NCI-H510A (cell line): ENCODE measurements at regions not wholly inside any gene's neighbourhood (a gene's known extent, or its start where the extent isn't known, plus 50 kb on each side); places are given as distances from the start of the nearest gene placed in this dataset.

ENCODE experiments used
- DNase-seq: peaks from one replicate; lab custom pipeline; 2025; lab: John Stamatoyannopoulos, UW

DNA sequence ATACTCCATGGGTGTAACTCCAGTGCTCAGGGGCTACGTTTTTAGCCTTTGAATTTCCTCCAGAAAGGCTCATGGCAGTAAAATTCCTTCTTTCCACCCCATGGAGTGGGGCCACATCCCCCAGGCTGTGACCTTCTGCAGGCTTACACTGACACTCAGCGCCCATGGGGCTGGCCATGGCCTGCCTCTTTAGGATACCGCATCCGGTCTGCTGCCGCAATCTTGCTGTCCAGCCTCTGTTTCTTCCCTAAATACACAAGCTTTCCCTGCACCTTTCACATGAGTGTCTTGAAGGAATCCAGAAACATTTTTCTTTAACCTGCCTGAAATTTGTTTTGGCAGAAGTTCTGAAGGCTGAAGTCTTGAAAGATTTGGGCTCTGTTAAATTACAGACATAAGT, 170.5 kb downstream of the NTMT2 start:
- no peak for DNase-seq

DNA sequence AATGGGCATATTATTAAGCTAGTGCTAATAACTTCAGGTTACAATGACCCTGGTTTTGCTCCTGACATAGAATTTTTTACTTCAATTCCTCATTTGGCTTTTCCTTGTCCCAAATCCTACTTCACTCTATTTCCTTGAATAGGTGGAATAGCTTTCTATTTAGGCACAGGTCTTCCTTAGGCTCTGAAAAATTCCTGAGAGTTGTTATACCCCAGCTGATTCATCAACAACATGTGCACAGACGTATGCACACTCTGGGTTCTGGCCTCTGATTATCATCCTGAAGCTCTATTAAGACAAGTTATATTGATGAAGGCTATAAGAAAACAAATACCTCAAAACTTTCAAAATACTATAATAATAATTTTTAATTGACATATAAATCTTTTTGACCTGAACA, 172.4 kb downstream of the NTMT2 start:
- DNase-seq: no peak

DNA sequence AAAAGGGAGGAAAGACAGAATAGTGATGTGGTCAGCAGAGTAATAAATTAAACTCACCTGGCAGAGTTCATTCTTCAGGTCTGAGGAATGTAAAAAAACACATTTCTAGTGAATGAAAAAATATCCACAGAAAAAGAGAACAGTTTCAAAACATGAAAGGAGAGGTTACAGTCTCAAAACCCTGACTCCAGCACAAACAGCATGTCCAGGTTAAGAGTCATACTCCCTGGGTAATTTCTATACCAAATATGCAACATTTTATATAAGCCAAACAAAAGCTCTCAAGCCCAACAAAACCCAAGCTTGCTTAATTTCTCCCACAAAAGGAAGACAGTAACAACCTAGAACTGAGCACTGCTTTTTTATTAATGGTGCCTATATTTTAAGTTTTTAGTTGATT, 173.0 kb downstream of the NTMT2 start:
- no peak for DNase-seq

DNA sequence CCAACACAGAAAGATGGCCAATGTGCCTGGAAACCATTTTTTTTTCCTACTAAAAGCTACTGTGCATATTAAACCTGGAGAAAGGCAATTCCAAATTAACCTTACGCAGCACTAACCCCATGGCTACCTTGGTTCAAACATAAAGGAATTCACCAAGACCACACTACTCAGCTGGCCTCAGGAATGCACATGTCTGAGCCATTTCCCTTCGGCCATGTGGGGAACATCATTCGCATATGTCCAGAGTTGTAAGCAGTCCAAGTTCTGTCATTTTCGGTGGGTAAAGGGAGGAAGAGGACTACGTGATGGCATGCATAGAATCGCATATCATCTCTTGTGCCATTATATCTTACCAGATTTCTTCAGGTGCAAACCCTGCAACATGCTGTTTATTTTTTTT, 175.4 kb downstream of the NTMT2 start:
- no peak for DNase-seq

DNA sequence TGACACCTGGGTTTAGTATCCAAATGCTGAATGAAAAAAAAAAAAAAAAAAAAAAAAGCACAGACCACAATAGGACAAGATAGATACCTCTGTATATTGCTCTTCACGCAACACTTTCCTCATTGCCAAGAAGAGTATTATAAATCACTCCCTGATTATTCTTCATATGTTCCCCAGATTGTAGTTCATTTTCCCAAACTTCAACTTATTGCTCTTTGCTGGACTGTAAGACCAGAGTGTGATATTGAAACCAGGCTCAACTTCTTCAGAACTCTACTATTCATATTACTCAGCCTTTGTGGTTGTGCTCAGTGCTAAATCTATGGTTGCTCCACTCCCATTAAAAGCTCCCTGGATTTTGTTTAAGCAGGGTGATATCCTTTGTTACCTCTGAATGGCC, 180.4 kb downstream of the NTMT2 start:
- DNase-seq: no peak

DNA sequence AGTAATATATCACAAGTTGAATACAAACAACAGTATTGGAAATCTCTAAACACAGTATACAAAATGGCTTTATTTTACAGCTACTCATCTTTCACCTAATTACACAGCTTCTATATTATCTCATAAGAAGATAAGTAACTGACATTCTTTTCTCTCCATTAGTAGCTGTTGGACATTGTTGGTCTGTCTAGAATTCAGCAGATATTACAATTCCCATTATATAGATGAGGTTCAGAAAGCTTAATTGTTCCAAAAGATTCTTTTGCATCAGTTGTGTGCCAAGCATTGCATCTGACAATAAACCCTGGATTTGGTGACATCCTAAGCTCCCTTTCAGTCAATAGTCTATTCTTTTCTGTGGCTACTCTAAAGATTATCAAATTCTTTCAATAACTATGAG, 187.0 kb downstream of the NTMT2 start:
- no peak for DNase-seq

DNA sequence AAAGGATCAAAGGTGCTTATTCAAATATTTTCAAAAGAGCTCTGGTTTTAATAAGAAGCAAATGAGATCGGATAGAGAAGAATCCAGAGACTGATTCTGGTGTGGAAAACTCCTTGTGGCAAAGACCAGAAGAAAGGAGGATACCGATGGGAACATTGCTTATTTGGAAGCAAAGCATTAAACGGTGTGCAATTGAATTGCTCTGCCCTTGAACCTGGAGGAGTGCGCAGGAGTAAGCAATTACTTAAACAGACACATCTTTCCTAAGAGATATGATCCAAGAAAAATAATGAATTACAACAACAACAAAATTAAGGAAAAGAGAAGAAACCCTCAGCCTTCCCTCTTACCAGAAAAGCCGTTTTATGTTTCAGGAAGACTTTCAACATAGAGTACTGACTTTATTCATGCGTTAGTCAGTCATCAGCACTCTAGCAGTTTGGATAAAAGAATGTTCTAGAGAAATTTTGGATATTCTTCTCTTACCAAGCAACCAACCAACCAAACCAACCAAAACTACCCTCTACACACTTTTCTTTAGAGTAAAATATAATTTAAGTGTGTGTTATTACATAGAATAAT, 191.7 kb downstream of the NTMT2 start:
- DNase-seq: no peak

DNA sequence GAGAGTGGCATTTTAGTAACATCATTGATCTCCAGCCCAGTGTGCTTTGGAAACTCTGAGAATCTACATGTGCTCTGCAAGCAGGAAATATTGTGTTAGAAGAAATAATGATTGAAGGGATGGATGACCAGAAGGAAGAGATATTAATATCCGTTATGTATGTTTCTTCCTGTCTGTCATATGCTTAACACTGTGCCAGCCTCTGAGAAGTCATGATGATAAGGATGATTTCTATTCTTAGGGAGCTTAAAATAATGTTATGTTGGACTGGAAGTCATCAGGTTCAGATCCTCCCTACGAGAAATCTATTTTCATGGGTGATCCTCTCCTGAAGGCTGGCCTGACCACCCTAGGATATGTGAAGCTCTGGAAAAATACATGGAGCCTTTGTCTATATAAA, 192.4 kb upstream of the GORAB start:
- no peak for DNase-seq

DNA sequence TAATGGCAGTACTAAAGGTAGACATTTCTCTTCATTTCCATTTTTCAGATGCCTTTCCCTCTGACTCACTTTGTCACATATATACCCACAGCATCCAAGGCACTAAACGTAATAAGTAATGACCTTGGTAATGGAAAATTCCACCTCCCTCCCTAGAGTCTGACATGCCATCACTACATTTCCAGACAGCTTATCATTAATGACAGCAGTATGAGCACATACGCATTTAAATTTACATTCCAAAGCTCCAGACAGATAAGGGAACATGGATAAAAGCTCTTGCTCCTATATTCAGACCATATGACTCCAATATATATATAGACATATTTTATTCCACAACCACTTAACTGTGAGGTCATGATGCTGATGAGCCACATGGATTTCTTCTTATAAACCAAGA, 191.7 kb upstream of the GORAB start:
- DNase-seq: no peak

DNA sequence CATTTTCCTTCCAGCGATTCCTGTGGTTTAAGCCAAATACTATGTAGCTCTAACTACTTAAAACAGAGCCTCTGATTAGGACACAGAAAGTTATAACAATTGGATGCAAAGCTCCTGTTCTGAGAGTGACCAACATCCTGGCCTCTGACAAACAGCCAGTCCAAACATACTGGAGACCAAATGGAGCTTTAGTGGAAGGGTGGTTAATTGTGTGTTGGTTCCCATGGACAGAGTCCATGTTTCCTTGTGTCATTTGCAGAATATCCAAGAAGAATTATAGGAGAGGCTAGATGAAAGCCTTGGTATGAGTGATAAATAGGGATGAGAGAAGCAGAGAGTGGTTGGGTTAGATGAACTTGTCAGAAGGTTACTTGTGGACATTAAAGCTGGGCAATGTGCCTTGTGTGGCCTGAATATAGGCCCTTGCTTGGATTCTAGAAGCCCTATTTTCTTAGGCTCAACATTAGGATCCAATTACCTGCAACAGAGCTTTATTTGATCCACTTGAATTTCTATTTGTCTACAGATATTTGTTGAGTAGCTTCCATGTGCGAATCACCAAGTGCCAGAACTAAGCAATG, 180.5 kb upstream of the GORAB start:
- no peak for DNase-seq

DNA sequence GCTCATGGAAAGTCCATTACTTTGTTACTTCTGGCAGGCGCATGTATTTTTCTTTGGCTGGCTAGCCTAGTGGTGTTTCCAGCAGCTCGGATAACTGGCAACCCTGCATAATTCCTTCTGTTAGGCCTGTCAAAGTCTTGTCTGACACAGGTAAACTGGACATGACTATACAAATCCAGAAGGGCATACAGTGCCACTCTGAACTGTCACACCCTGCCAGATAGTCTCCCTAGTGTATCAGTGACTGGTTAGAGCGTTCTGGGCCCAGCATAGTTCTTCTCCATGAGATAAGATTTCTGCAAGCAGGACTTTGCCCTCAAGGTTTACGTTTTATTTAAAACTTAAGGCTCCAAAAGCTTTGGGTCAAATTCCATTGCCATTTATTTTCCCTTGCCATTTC, 177.7 kb upstream of the GORAB start:
- DNase-seq: no peak

DNA sequence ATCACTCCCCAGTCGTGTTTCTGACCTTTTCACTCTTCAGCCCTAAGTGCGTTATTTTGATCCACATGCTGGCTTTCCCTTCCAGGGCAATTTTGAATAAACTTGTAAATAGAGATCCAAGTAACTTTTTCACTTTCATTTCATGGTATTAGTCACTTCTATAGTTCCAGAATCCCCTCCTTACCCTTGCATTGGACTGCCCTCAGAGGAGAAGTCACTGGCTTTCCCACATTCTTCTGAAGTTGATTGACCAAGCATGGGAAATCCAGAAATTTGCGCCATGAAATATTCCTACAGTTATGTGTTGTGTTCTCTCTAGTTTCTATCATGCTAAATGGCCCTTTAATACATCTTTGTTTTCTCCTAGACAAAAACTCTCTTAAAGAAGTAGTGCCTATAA, 177.3 kb upstream of the GORAB start:
- DNase-seq: no peak

DNA sequence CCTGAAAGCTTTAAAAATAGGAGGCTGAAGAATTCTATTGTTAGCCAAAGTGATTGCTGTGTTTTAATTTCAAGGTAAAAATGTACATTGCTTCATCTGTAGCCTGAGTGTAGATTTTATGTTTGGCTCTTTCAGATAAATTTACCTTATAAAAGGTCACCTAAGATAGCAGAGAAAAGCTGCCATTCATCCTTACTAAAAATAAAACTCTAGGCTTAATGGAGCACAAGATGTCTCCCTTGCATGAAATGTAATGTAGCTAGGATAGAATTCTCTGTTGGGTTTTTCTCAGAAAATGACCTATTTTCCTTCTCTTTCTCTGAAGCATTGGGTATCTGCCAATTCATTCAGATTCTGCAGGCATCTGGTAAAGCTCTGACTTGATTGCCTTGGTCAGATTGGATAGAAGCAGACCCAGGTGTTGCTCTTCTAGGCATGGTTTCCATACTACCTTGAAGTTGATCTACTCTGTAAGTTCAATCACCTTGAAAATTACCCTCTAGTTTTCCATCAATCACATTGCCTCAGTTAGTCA, 176.6 kb upstream of the GORAB start:
- no peak for DNase-seq

DNA sequence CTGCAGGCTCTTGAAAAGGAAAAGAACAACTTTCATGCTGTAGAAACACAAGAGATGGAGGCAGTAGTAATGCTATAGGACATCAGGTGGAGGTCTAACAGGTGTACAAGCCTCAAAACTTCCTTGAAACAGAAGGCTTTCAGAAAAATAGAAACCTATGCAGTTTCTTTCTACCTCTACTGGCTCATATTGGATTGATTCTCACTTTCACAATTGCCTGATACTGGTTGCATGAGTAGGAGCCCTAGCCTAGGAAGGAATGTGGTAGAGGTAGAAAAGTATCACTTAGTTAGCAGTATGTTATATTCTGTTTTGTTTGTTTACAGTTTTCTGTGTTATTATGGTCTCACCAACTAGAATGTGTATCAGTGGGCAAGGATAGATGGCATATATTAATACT, 175.4 kb upstream of the GORAB start:
- no peak for DNase-seq

DNA sequence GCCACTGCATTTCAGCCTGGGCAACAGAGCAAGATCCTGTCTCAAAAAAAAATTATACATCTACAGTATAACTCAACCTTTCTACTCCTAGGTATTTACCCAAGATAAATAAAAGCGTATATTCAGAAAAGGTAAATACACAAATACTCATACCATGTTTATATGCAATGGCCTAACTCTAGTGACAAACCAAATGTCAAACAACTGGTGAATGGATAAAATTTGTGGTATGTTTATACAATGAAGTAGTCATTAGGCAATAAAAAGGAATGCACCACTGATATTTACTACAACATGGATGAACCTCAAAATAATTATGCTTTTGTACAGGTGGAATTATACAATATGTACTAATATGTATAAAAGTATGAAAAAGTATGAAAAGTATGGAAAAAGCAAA, 174.2 kb upstream of the GORAB start:
- no peak for DNase-seq

DNA sequence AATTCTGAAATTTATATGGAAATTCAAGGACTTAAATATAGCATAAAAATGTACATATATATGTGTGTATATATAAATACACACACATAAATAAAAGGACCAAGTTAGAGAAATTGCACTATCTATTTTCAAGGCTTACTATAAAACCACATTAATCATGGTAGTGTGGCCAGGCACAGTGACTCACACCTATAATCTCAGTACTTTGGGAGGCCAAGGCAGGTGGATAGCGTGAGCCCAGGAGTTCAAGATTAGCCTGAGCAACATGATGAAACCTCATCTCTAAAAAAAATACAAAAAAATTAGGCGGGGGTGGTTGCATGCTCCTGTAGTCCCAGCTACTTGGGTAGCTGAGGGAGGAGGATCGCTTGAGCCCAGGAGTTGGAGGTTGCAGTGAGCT, 171.4 kb upstream of the GORAB start:
- no peak for DNase-seq

DNA sequence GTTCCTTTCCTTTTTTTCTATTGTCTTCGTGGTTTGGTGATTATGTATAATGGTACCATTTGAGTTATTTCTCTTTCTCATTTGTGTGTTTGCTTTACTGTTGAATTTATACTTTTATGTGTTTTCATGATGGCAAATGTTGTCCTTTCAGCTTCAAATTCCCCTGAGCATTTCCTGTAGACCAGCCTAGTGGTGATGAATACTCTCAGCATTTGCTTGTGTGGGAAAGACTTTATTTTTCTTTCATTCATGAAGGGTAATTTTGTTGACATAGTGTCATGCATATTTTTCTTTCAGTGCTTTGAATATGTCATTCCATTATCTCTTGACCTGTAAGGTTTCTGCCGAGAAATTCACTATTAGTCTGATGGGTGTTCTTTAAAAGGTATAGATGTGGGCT, 166.6 kb upstream of the GORAB start:
- DNase-seq: no peak

DNA sequence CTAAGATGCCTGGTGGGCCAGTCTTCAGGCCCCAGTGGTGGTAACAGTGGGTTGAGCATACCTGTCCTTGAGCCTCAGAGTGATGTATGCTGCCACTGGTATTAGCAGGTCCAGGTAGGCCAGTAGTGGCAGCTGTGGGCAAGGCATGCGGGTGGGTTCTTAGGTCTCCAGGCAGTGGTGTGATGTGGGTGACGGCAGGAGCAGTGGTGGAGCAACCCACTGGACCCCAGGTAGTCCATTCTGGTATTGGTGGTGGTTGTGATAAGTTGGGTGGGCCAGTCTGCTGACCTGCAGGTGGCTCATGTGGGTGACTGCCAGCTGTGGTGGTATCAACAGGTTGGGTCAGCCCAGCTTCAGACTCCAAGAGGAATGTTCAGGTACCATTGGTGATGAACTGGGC, 165.0 kb upstream of the GORAB start:
- DNase-seq: no peak

DNA sequence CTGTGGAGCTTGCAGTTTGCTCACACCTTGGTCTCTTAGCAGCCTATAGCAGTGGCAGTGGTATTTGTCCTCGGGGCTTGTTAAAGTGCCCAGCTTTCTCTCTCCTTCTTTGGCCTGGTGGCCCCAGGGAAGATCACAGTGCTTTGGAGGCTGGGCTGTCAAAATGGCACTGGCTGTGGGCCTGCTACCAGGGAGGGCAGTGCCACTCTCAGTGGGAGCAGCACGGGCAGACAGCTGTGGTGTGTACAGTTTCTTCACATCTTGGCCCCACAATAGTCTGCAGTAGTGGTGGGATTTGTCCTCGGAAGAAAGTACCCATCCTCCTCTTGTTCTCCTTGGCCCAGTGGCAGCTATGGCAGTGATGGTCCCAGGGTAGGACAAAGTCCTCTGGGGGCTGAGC, 164.4 kb upstream of the GORAB start:
- DNase-seq: no peak

DNA sequence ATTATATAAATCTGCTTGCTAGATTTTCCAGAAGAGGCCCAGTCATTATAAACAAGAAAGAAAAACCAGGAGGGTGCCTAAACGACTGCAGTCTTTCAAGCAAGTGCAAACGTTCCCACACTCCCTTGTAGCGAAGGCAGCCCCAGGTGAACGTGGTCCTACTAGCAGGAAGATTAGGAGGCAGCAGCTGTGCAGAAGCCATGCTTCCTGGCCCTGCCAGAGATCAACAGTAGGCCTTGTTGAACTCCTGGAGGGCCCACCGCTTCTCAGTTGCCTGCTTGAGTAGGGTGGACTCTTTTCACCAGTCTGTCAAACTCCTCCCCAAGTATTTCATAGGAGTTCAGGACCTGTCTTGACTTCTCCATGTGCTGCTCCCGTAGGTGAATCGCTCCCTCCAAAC, 163.0 kb upstream of the GORAB start:
- no peak for DNase-seq

DNA sequence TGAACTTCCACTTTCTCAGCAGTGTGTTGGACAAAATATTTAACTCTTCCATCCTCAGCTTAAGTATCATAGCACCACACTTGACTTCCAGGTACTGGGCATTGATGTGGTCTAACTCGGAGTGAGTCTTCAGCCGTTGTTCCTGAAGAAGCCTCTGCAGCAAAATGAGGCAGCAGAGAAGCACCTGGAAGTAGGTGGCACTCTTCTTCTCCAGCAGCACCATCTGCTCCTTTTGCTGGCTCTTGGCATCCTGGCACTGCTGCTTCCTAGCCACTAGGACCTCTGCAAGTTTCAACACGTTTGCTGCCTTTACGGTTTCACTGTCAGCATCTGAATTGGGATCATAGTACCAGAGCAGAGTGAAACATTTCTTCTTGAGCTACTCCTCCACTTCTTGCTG, 162.5 kb upstream of the GORAB start:
- DNase-seq: no peak

DNA sequence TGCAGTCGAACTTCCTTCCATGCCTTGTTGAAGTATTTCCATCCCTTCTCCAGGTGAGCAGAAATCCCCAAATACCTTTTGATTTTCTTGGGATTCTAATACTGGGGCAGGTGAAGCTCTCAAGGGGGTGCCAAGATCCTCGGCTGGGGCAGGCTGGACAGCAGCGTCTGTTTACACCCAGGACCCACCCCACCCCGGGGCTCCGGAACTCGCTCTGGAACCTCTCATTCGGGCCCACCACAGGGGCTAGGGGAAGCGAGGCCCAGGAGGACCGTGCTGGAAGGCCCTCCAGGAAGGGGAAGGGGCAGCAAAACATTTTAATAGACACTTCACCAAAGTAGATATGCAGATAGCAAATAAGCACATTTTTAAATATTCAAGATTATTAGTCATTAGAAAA, 161.9 kb upstream of the GORAB start:
- DNase-seq: no peak

DNA sequence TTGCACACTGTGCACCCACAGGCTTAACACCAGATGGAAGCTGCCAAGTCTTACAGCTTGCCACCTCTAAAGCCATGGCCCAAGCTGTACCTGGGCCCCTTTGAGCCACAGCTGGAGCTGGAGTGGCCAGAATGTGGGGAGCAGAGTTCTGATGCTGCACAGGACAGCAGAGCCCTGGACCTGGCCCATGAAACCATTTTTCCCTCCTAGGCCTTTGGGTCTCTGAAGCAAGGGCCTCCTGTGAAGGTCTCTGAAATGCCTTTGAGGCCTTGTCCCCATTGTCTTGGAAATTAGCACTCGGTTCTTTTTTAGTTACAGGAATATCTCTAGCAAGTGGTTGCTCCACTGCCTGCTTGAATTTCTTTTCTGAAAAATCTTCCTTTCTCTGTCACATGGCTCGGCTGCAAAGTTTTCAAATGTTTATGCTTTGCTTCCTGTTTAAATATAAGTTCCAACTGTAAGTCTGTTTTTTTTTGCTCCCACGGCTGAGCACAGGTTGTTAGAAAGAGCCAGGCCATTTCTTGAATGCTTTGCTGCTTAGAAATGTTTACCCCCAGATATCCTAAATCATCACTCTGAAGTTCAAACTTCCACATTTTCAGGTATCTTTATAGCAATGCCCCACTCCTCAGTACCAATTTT, 156.8 kb upstream of the GORAB start:
- DNase-seq: no peak

DNA sequence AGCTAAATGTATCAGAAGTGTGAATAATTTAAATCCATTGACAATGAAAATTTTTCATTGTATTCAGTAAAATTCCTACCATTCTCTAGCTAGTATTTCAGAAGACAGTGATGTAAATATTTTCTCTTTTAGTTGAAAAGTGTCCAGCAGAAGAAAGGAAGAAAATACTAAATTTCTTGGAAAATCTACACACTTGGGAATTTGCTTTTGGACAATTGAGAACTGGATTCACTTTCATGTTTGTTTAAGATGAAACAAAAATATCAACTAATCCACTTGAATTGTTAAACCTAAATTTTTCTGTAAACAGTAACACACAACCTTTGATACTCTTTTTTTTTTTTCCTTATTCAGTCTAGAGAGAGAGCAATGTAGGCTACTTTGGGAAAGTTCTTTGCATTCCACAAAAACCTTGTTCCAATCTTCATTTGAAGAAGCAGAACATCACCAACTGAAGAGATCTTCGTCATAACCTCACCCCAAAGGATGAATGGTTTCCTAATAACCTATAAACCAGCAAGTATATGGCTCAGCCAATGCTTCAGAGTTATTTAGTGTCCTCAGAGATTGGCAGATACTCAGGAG, 155.1 kb upstream of the GORAB start:
- DNase-seq: no peak
